ENCODE measurements at regions not wholly inside any gene's neighbourhood (a gene's known extent, or its start where the extent isn't known, plus 50 kb on each side); places are given as distances from the start of the nearest gene placed in this dataset.
"Not testable (repeated sequence)": the region's sequence is repeated elsewhere in the genome, so short reads cannot be mapped to it uniquely, and the experiment has no call there.

- TF ChIP-seq TEAD4 (CRISPR knock-in tag; IDR thresholded peaks at IDR 0.05), result no peak
Observed at GRCh38 chr5:166123717-166124116, 2167.7 kb upstream of the WWC1 start (continued).

DNA sequence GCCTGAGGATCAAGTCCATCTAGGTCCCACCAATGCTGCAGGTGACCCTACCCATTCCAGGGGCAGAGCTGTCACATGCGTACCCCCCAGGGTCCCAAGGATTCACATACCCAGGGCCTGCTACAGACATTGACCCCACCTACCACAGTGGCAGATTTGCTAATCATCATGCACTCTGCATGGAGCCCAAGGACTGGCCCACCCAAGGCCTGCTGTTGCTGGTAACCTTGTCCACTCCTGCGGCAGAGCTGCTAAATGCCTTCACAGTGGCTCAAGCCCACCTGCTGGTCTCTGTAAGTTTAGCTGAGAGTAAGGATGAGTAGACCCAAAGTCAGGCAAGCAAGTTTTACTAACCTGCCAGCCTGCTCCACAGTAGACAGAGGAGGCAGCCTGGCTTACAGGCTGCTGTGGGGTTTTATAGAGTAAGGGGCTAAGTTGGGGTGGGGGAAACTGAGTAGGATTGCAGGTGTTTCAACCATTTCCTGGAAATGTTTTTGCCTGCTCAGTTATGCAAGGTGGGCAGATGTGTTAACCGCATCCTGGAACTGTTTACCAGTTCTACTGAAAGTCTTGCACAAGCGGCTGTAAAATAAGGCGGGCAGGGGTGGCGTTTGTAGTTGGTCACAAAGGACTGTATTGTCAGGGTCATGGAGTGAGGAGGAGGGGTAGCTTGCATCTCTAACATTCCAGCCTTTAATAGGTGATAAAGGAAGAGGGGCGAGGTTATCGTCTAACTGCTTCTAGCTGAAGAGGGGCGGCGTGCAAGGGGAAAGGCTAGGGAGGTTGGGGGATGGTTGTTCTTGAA lies 2163.5 kb upstream of the WWC1 start:
- Mint-ChIP-seq H3K9me3 (peaks cover 5% of the 10 kb centered on the region), H3K4me3 (no peak overlapping the region), H3K27ac (no peak overlapping the region), H3K4me1 (no peaks in the 10 kb centered on the region), H3K36me3 (no peaks in the 10 kb centered on the region), H3K27me3 (ENCODE audit: low read depth) (no peaks in the 10 kb centered on the region)
- ATAC-seq, result no peak
- POLR2A ChIA-PET, result no interaction called here
- DNase-seq (ENCODE audit: low spot score), result no peak
- TF ChIP-seq, protein P1, sequence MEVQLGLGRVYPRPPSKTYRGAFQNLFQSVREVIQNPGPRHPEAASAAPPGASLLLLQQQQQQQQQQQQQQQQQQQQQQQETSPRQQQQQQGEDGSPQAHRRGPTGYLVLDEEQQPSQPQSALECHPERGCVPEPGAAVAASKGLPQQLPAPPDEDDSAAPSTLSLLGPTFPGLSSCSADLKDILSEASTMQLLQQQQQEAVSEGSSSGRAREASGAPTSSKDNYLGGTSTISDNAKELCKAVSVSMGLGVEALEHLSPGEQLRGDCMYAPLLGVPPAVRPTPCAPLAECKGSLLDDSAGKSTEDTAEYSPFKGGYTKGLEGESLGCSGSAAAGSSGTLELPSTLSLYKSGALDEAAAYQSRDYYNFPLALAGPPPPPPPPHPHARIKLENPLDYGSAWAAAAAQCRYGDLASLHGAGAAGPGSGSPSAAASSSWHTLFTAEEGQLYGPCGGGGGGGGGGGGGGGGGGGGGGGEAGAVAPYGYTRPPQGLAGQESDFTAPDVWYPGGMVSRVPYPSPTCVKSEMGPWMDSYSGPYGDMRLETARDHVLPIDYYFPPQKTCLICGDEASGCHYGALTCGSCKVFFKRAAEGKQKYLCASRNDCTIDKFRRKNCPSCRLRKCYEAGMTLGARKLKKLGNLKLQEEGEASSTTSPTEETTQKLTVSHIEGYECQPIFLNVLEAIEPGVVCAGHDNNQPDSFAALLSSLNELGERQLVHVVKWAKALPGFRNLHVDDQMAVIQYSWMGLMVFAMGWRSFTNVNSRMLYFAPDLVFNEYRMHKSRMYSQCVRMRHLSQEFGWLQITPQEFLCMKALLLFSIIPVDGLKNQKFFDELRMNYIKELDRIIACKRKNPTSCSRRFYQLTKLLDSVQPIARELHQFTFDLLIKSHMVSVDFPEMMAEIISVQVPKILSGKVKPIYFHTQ (CRISPR knock-in tag; IDR thresholded peaks at IDR 0.05), result no peak
- no peak for TF ChIP-seq IRF2 (CRISPR knock-in tag; IDR thresholded peaks at IDR 0.05; ENCODE audit: borderline replicate concordance, low read depth)
- no peak for TF ChIP-seq ZNF219 (CRISPR knock-in tag; IDR thresholded peaks at IDR 0.05; ENCODE audit: borderline replicate concordance)
- TF ChIP-seq ELF4 (CRISPR knock-in tag; IDR thresholded peaks at IDR 0.05; ENCODE audit: low read depth), result no peak
- TF ChIP-seq, protein P2, sequence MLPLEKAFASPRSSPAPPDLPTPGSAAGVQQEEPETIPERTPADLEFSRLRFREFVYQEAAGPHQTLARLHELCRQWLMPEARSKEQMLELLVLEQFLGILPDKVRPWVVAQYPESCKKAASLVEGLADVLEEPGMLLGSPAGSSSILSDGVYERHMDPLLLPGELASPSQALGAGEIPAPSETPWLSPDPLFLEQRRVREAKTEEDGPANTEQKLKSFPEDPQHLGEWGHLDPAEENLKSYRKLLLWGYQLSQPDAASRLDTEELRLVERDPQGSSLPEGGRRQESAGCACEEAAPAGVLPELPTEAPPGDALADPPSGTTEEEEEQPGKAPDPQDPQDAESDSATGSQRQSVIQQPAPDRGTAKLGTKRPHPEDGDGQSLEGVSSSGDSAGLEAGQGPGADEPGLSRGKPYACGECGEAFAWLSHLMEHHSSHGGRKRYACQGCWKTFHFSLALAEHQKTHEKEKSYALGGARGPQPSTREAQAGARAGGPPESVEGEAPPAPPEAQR (CRISPR knock-in tag; IDR thresholded peaks at IDR 0.05), result no peak
- no peak for TF ChIP-seq NFYB (CRISPR knock-in tag; conservative IDR thresholded peaks at IDR 0.05; ENCODE audit: low read depth)
- no peak for TF ChIP-seq KAT7 (CRISPR knock-in tag; IDR thresholded peaks at IDR 0.05; ENCODE audit: borderline replicate concordance)
- TF ChIP-seq TP53 (CRISPR knock-in tag; IDR thresholded peaks at IDR 0.05), result no peak
- CTCF ChIA-PET, result no interaction called here

GRCh38 chr5:166145107-166145506 lies 2146.3 kb upstream of the WWC1 start:
- H3K4me3 Mint-ChIP-seq, result peak overlapping the region; percentile 27; the same call in 1 of the 2 replicates
- TF ChIP-seq ZNF281 (CRISPR knock-in tag; IDR thresholded peaks at IDR 0.05), result 0 out of 2 replicates have a peak, but pooled peaks have one; percentile 20
- POLR2A ChIA-PET, result not testable (repeated sequence)

DNA sequence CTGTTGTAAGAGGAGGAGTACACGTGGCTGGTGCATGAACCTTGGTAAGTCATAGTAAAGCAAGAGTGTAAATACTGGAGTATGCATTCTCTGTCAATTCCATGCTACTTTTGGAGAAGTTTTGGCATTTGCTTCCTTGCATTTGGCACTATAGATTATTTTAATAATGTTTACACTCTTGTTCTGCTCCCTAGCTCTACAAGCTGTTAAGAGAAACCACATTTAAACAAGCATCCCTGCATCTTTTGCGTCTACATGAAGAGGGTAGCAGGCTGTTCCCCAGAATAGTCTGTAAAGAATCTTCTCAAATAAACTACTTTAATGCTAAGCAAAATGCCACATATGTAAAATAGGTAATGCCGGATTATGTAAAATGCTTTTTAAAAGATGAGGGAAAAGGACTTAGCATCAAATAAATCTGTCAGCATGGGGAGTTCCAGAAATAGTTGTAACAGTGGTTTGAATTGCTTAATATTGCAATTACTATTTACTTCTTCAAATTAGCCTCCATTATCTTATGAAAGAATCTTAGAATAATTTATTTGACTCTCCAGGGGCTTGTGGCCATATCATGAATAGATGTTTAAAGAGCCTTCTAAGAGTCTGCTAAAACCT lies 2127.3 kb upstream of the WWC1 start:
- ATAC-seq, result no peak
- CTCF ChIA-PET, result no interaction called here
- no peaks in the 10 kb centered on the region for H3K9me3 Mint-ChIP-seq
- no peak overlapping the region for H3K4me3 Mint-ChIP-seq
- no peak overlapping the region for H3K27ac Mint-ChIP-seq
- DNase-seq (ENCODE audit: low spot score), result no peak
- POLR2A ChIA-PET, result no interaction called here
- no peaks in the 10 kb centered on the region for H3K36me3 Mint-ChIP-seq
- no peaks in the 10 kb centered on the region for H3K27me3 Mint-ChIP-seq (ENCODE audit: low read depth)
- peaks cover 20% of the 10 kb centered on the region for H3K4me1 Mint-ChIP-seq
- TF ChIP-seq, protein P3, sequence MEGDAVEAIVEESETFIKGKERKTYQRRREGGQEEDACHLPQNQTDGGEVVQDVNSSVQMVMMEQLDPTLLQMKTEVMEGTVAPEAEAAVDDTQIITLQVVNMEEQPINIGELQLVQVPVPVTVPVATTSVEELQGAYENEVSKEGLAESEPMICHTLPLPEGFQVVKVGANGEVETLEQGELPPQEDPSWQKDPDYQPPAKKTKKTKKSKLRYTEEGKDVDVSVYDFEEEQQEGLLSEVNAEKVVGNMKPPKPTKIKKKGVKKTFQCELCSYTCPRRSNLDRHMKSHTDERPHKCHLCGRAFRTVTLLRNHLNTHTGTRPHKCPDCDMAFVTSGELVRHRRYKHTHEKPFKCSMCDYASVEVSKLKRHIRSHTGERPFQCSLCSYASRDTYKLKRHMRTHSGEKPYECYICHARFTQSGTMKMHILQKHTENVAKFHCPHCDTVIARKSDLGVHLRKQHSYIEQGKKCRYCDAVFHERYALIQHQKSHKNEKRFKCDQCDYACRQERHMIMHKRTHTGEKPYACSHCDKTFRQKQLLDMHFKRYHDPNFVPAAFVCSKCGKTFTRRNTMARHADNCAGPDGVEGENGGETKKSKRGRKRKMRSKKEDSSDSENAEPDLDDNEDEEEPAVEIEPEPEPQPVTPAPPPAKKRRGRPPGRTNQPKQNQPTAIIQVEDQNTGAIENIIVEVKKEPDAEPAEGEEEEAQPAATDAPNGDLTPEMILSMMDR (IDR thresholded peaks at IDR 0.05), result no peak
- TF ChIP-seq E2F4 (CRISPR knock-in tag; IDR thresholded peaks at IDR 0.05; ENCODE audit: borderline replicate concordance, low read depth), result no peak
- TF ChIP-seq, protein P4, sequence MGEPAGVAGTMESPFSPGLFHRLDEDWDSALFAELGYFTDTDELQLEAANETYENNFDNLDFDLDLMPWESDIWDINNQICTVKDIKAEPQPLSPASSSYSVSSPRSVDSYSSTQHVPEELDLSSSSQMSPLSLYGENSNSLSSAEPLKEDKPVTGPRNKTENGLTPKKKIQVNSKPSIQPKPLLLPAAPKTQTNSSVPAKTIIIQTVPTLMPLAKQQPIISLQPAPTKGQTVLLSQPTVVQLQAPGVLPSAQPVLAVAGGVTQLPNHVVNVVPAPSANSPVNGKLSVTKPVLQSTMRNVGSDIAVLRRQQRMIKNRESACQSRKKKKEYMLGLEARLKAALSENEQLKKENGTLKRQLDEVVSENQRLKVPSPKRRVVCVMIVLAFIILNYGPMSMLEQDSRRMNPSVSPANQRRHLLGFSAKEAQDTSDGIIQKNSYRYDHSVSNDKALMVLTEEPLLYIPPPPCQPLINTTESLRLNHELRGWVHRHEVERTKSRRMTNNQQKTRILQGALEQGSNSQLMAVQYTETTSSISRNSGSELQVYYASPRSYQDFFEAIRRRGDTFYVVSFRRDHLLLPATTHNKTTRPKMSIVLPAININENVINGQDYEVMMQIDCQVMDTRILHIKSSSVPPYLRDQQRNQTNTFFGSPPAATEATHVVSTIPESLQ (CRISPR knock-in tag; IDR thresholded peaks at IDR 0.05), result no peak
- TF ChIP-seq, protein P5, sequence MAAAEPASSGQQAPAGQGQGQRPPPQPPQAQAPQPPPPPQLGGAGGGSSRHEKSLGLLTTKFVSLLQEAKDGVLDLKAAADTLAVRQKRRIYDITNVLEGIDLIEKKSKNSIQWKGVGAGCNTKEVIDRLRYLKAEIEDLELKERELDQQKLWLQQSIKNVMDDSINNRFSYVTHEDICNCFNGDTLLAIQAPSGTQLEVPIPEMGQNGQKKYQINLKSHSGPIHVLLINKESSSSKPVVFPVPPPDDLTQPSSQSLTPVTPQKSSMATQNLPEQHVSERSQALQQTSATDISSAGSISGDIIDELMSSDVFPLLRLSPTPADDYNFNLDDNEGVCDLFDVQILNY (CRISPR knock-in tag; IDR thresholded peaks at IDR 0.05), result no peak

More at GRCh38 chr5:166145107-166145506, 2146.3 kb upstream of the WWC1 start:
- peak; percentile 17 for DNase-seq (ENCODE audit: low spot score)
- H3K9me3 Mint-ChIP-seq, result peaks cover 13% of the 10 kb centered on the region
- H3K27me3 Mint-ChIP-seq (ENCODE audit: low read depth); ATAC-seq; H3K27ac Mint-ChIP-seq; H3K4me1 Mint-ChIP-seq; CTCF ChIA-PET: not testable (repeated sequence)
- peaks cover 15% of the 10 kb centered on the region for H3K36me3 Mint-ChIP-seq
